ENCODE measurements at regions not wholly inside any gene's neighbourhood (a gene's known extent, or its start where the extent isn't known, plus 50 kb on each side); places are given as distances from the start of the nearest gene placed in this dataset.

GRCh38 chr4:155434366-155434765, 57.6 kb upstream of the MAP9 start:
- H3K4me1 Mint-ChIP-seq, result no peaks in the 10 kb centered on the region
- no peak for ATAC-seq
- no peak overlapping the region for H3K4me3 Mint-ChIP-seq
- H3K9me3 Mint-ChIP-seq, result no peaks in the 10 kb centered on the region
- H3K27ac Mint-ChIP-seq, result no peak overlapping the region
- no peak for DNase-seq (ENCODE audit: low spot score in 2 of 2)
- no peaks in the 10 kb centered on the region for H3K36me3 Mint-ChIP-seq

- no peaks in the 10 kb centered on the region for H3K4me1 Mint-ChIP-seq
- ATAC-seq (no peak), DNase-seq (ENCODE audit: low spot score in 2 of 2) (no peak)
- H3K27ac Mint-ChIP-seq, result no peak overlapping the region
- H3K4me3 Mint-ChIP-seq, result no peak overlapping the region
- no peaks in the 10 kb centered on the region for H3K9me3 Mint-ChIP-seq
- H3K36me3 Mint-ChIP-seq, result no peaks in the 10 kb centered on the region
Measured at GRCh38 chr4:155433636-155434360, 57.0 kb upstream of the MAP9 start.

GRCh38 chr4:155430895-155431795, 54.4 kb upstream of the MAP9 start:
- Mint-ChIP-seq H3K27ac (no peak overlapping the region), H3K4me3 (no peak overlapping the region), H3K4me1 (no peaks in the 10 kb centered on the region), H3K36me3 (no peaks in the 10 kb centered on the region), H3K9me3 (no peaks in the 10 kb centered on the region)
- no peak for ATAC-seq
- DNase-seq (ENCODE audit: low spot score in 2 of 2), result no peak

- Mint-ChIP-seq H3K4me3 (no peak overlapping the region), H3K36me3 (no peaks in the 10 kb centered on the region), H3K27ac (no peak overlapping the region), H3K9me3 (no peaks in the 10 kb centered on the region), H3K4me1 (no peaks in the 10 kb centered on the region)
- DNase-seq (ENCODE audit: low spot score in 2 of 2) (no peak), ATAC-seq (no peak)
Measured at GRCh38 chr4:155428128-155428527, 51.4 kb upstream of the MAP9 start.

- no peaks in the 10 kb centered on the region for H3K9me3 Mint-ChIP-seq
- H3K36me3 Mint-ChIP-seq, result no peaks in the 10 kb centered on the region
- DNase-seq (ENCODE audit: low spot score in 2 of 2), result no peak
- H3K4me1 Mint-ChIP-seq, result no peaks in the 10 kb centered on the region
- no peak for ATAC-seq
- H3K4me3 Mint-ChIP-seq, result no peak overlapping the region
- no peak overlapping the region for H3K27ac Mint-ChIP-seq
Measured at GRCh38 chr4:155426953-155427352, 50.2 kb upstream of the MAP9 start.

Data from stimulated activated effector memory CD8-positive, alpha-beta T cell treated with anti-CD3 and anti-CD28 coated beads, Interleukin-12 subunit alpha, Interleukin-12 subunit beta, amount 100 ng/mL, for 72 hours (primary cell).